ENCODE measurements at regions not wholly inside any gene's neighbourhood (a gene's known extent, or its start where the extent isn't known, plus 50 kb on each side); places are given as distances from the start of the nearest gene placed in this dataset.

DNA sequence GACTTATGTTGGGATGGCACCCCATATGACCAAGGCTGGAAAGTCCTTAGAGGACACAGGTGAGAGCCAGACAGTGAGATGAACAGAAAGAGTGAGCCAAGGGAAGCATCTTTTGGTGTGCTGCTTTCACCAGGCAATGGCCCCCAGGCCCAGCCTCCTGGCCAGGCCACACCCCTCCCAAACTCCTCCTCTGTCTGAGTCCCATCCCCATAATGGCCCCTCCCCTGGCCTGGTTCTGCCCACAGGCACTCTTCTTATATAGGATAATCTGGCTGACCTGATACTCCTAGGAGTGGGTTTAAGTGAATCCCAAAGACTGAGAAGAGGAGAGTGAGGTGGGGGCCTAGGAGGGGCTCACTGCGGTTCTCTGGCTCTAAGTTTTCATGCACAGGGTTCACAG lies 252.5 kb downstream of the RPS24 start:
- no peak overlapping the region for H2AFZ ChIP-seq (ENCODE audit: low read length)
- ChIA-PET POLR2A (ENCODE audit: unreplicated experiment) (no interaction called here), CTCF (no interaction called here)
- peaks cover 92% of the 10 kb centered on the region for H3K27me3 ChIP-seq (ENCODE audit: low read length)
- H3K9ac ChIP-seq (ENCODE audit: low read length): no peak overlapping the region
- H3K27ac ChIP-seq (ENCODE audit: low read length): no peak overlapping the region
- no peaks in the 10 kb centered on the region for H4K20me1 ChIP-seq (ENCODE audit: low read length)
- BruUV-seq (replicated peaks): no TSS peak
- no peaks in the 10 kb centered on the region for H3K9me2 ChIP-seq (replicated peaks; ENCODE audit: low read length)
- no peaks in the 10 kb centered on the region for H3K79me2 ChIP-seq (ENCODE audit: low read length)
- H3K4me1 ChIP-seq (ENCODE audit: insufficient read depth, low read length): no peaks in the 10 kb centered on the region
- no peak for TF ChIP-seq EZH2 (IDR thresholded peaks at IDR 0.05; ENCODE audit: low read length, unreplicated experiment)
- TF ChIP-seq, protein P1, sequence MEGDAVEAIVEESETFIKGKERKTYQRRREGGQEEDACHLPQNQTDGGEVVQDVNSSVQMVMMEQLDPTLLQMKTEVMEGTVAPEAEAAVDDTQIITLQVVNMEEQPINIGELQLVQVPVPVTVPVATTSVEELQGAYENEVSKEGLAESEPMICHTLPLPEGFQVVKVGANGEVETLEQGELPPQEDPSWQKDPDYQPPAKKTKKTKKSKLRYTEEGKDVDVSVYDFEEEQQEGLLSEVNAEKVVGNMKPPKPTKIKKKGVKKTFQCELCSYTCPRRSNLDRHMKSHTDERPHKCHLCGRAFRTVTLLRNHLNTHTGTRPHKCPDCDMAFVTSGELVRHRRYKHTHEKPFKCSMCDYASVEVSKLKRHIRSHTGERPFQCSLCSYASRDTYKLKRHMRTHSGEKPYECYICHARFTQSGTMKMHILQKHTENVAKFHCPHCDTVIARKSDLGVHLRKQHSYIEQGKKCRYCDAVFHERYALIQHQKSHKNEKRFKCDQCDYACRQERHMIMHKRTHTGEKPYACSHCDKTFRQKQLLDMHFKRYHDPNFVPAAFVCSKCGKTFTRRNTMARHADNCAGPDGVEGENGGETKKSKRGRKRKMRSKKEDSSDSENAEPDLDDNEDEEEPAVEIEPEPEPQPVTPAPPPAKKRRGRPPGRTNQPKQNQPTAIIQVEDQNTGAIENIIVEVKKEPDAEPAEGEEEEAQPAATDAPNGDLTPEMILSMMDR (conservative IDR thresholded peaks at IDR 0.05; ENCODE audit: low read depth, low read length): no peak
- no peak for TF ChIP-seq EZH2phosphoT487 (IDR thresholded peaks at IDR 0.05; ENCODE audit: borderline replicate concordance, low read length)
- ATAC-seq (no peak), DNase-seq (no peak)
- H3K9me3 ChIP-seq (ENCODE audit: low read length): no peaks in the 10 kb centered on the region
- H3K4me2 ChIP-seq (ENCODE audit: low read length): no peak overlapping the region
- H3F3A ChIP-seq (ENCODE audit: low read length, unreplicated experiment): no peaks in the 10 kb centered on the region
- H3K4me3 ChIP-seq (ENCODE audit: low read length): no peak overlapping the region
- intact Hi-C loops (cut with micrococcal nuclease): no loop called here
- no peaks in the 10 kb centered on the region for H3K36me3 ChIP-seq (ENCODE audit: low read depth, low read length)

- no peak for ATAC-seq
- Histone ChIP-seq H4K20me1 (ENCODE audit: low read length) (no peaks in the 10 kb centered on the region), H3K27me3 (ENCODE audit: low read length) (peaks cover 92% of the 10 kb centered on the region), H3K4me3 (ENCODE audit: low read length) (no peak overlapping the region), H3K36me3 (ENCODE audit: low read depth, low read length) (no peaks in the 10 kb centered on the region), H3K4me2 (ENCODE audit: low read length) (no peak overlapping the region), H2AFZ (ENCODE audit: low read length) (no peak overlapping the region), H3K9ac (ENCODE audit: low read length) (no peak overlapping the region), H3K9me3 (ENCODE audit: low read length) (no peaks in the 10 kb centered on the region), H3K79me2 (ENCODE audit: low read length) (no peaks in the 10 kb centered on the region), H3K27ac (ENCODE audit: low read length) (no peak overlapping the region), H3F3A (ENCODE audit: low read length, unreplicated experiment) (no peaks in the 10 kb centered on the region), H3K9me2 (replicated peaks; ENCODE audit: low read length) (no peaks in the 10 kb centered on the region), H3K4me1 (ENCODE audit: insufficient read depth, low read length) (no peaks in the 10 kb centered on the region)
- intact Hi-C loops (cut with micrococcal nuclease): no loop called here
- TF ChIP-seq EZH2 (IDR thresholded peaks at IDR 0.05; ENCODE audit: low read length, unreplicated experiment) (no peak), EZH2phosphoT487 (IDR thresholded peaks at IDR 0.05; ENCODE audit: borderline replicate concordance, low read length) (no peak)
- TF ChIP-seq, protein P1 (conservative IDR thresholded peaks at IDR 0.05; ENCODE audit: low read depth, low read length): no peak
- CTCF ChIA-PET: no interaction called here
- no peak for DNase-seq
- BruUV-seq (replicated peaks): no TSS peak
- POLR2A ChIA-PET (ENCODE audit: unreplicated experiment): no interaction called here
These were observed 253.0 kb downstream of the RPS24 start for GRCh38 chr10:78286668-78287067.

DNA sequence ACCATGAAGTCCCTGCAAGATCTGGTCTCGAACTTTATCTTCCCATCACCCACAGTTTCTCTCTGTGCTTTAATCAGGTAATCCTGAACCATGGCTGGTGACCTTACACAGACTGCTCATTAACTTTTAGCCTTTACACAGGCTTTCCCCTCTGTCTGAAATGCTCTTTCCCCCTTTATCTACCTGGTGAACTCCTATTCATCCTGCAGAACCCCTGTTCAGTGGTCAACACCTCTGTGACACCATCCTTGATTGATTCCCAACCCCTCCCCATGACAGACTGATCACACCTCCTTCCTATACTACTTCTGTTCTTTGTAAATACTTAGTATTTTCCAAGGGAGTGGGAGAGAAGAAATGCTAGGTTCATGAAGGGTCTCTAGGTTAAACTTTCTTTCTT lies 254.0 kb downstream of the RPS24 start:
- Histone ChIP-seq H3K4me3 (ENCODE audit: low read length) (no peak overlapping the region), H2AFZ (ENCODE audit: low read length) (no peak overlapping the region), H3K27me3 (ENCODE audit: low read length) (peaks cover 88% of the 10 kb centered on the region), H3K36me3 (ENCODE audit: low read depth, low read length) (no peaks in the 10 kb centered on the region), H3K9me3 (ENCODE audit: low read length) (no peaks in the 10 kb centered on the region), H4K20me1 (ENCODE audit: low read length) (no peaks in the 10 kb centered on the region), H3K9me2 (replicated peaks; ENCODE audit: low read length) (no peaks in the 10 kb centered on the region), H3K9ac (ENCODE audit: low read length) (no peak overlapping the region), H3K27ac (ENCODE audit: low read length) (no peak overlapping the region), H3K4me1 (ENCODE audit: insufficient read depth, low read length) (no peaks in the 10 kb centered on the region), H3K79me2 (ENCODE audit: low read length) (no peaks in the 10 kb centered on the region), H3K4me2 (ENCODE audit: low read length) (no peak overlapping the region), H3F3A (ENCODE audit: low read length, unreplicated experiment) (no peaks in the 10 kb centered on the region)
- intact Hi-C loops (cut with micrococcal nuclease): no loop called here
- ChIA-PET CTCF (no interaction called here), POLR2A (ENCODE audit: unreplicated experiment) (no interaction called here)
- no TSS peak for BruUV-seq (replicated peaks)
- TF ChIP-seq EZH2phosphoT487 (IDR thresholded peaks at IDR 0.05; ENCODE audit: borderline replicate concordance, low read length) (no peak), EZH2 (IDR thresholded peaks at IDR 0.05; ENCODE audit: low read length, unreplicated experiment) (no peak)
- TF ChIP-seq, protein P1 (conservative IDR thresholded peaks at IDR 0.05; ENCODE audit: low read depth, low read length): no peak
- no peak for DNase-seq
- ATAC-seq: no peak

Data from PC-3 (cell line).